Epithelial cell of esophagus (primary cell): ENCODE measurements at regions not wholly inside any gene's neighbourhood (a gene's known extent, or its start where the extent isn't known, plus 50 kb on each side); places are given as distances from the start of the nearest gene placed in this dataset.

Experiments used
- DNase-seq: peaks from one replicate; pipeline ENCODE4 v3.0.0; 2010; ENCODE audit warnings: low read depth
- H3K4me3 ChIP-seq: 2 replicates; pipeline ENCODE4 v1.5.1; 2011; ENCODE audit warnings: mild to moderate bottlenecking, low read length, control low read depth
- TF ChIP-seq, protein P1 (sequence below): IDR thresholded peaks from 2 replicates; pipeline ENCODE4 v1.5.1; 2011; ENCODE audit warnings: low read depth, mild to moderate bottlenecking, low read length, control low read depth, inconsistent platforms; ENCODE audit not compliant: insufficient read depth; ENCODE audit errors: missing control alignments

DNA sequence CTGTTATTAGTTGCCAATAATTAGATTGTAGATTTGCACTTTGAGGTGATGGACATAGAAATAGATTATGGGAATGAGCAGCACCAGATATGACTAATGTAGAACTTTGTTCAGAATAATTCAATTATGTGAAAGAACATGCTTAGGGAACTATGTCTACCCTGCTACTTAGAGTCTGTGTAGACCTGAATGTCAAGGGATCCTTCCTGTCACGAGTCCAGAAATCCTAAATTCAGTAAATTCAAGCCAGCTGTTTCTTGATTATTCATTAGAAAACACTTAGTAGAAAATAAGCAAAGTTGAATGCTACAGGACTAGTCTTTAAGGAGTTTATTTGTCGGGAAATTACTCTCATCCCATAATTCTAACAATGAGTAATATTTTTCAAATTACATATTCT is 887.3 kb upstream of the SEMA6A start:
- no peak overlapping the region for H3K4me3 ChIP-seq
- TF ChIP-seq, protein P1, sequence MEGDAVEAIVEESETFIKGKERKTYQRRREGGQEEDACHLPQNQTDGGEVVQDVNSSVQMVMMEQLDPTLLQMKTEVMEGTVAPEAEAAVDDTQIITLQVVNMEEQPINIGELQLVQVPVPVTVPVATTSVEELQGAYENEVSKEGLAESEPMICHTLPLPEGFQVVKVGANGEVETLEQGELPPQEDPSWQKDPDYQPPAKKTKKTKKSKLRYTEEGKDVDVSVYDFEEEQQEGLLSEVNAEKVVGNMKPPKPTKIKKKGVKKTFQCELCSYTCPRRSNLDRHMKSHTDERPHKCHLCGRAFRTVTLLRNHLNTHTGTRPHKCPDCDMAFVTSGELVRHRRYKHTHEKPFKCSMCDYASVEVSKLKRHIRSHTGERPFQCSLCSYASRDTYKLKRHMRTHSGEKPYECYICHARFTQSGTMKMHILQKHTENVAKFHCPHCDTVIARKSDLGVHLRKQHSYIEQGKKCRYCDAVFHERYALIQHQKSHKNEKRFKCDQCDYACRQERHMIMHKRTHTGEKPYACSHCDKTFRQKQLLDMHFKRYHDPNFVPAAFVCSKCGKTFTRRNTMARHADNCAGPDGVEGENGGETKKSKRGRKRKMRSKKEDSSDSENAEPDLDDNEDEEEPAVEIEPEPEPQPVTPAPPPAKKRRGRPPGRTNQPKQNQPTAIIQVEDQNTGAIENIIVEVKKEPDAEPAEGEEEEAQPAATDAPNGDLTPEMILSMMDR: no peak
- DNase-seq: no peak

DNA sequence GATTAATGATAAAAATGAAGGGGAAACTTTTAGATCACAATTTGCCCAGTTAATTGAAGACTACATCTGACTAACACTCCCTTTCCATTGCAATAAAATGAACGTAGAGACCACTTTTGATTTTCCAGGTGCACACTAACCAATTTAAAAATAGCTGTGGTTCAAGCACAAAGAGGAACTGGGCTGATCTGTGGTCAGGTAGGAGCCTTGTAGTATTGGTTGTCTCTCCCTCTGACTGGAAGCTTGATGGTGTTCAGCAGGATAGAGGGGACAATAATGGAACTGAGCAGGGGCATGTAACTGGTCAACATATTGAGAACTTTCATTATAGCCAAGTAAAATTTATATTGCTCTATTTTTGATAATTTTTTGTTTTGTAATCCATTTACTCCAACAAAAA is 886.8 kb upstream of the SEMA6A start:
- TF ChIP-seq, protein P1: no peak
- H3K4me3 ChIP-seq: no peak overlapping the region

DNA sequence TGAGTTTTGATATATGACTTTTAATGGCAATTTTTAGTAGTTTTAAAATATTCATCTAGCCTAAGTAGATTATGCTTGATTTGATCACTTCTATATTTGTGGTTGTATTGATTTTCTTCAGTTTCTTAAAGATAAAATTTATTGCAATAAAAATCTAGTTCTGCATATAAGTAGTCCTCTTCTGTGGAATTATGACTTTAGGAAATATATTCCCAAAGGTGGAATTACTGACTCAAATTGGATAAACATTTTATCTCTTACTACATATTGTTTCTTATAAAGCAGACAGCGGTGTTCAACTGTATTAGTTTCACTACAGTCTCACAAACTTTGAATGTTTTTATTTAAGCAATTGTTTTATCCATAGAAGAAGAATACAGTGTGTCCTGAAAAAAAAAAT is 883.0 kb upstream of the SEMA6A start:
- TF ChIP-seq, protein P1: no peak
- DNase-seq: no peak
- no peak overlapping the region for H3K4me3 ChIP-seq

More for the DNA sequence above, 886.8 kb upstream of the SEMA6A start:
- no peak for DNase-seq

DNA sequence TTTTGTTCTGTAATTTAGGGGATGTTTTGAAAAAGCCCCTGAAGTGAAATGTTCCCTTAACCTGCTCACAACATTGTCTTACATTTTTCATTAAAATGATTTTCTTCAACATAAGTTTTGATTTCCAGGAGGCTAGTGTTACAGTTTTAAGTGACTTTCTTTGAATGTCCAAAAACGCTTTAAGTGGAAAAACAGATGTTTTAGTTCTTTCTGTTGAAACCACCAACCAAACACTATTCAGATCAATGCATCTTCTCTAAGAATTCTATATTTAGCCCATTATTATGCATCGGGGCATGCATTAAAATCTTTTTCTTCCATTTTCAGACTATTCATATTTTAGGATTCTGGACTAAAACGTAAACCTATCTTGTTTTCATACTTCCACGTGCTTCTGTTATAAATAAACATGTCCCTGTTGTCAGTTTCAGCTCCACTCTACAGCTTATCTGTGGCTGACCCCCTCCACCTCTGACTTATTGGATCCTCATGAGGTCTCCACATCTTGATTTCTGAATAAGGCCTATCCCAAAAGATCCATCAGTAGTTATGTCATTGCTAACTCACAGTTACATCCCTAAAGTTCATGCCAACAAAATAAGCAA is 882.3 kb upstream of the SEMA6A start:
- TF ChIP-seq, protein P1: no peak
- no peak for DNase-seq
- no peak overlapping the region for H3K4me3 ChIP-seq

DNA sequence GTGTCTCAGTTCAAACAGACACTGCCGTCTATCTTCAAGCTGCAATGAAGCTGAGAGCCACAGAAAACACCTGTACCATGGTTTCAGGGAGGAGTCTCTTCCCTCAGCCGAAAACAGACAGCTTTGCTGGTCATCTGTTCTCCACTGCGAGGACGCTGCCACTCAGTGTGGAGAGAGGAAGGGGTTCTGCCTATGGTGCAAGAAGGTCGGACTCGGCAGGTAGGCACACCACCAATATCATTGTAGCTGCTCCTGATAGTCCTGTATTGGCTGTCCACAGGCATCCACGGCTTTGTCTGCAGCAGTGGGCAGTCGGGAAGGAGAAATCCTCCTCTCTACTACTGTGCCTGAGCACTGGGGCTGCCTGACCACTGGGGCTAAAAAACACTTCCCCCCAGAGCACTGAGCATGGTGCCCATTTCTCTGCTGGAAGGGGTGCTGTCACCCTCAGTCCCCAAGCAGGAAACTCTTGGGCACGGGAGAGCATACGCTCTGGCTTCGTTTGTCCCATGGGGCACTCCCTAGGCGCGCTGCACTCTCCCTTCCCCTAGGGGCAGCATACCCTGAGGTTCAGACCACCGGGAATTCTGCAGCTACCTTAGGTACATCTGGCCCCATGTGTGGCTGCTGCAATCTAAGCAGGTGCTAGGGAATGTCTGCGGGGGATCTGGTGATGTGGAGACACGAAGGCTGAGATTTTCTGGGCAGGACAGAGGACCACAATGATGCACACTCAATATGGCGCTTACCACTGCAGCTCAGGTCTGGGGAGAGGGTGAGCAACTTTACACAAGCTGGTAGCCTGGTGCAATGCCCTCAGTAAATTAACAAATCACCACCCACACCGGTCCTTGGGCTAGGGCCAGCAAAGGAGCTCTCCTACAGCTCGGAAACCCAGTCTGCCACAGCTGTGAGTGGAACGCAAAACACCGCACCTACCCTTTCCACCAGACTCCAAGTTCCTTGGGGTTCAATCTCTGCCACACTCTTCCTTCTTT is 880.9 kb upstream of the SEMA6A start:
- TF ChIP-seq, protein P1: peak; percentile 44
- peak overlapping the region; percentile 58 for H3K4me3 ChIP-seq
- no peak for DNase-seq

DNA sequence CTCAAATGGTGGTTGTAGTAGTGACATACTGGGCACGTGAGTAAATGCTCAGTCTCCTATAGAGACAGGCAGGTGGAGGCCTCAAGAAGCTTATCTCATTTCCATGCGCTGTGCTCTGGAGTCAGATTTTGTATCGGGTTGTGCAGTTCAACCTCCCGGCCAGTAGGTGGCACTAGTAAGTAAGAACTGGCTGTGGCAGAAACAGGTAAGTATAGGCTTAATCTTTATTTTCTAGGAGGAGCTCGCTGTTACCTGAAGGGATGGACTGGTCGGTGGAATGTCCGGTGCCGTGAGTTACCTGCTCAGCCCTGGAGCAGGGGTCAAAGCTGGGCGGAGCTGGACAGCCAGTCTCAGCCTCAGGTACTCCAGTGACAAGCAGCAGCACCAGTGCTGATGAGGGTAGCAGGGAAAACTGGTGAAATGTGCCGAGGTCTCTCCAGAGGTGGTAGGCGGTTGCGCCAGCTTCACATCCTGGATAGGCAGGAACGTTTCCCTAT is 880.1 kb upstream of the SEMA6A start:
- TF ChIP-seq, protein P1: peak; percentile 74
- peak; percentile 44 for DNase-seq
- peak overlapping the region; percentile 58 for H3K4me3 ChIP-seq
